IPS-15b (cell line): ENCODE measurements at regions not wholly inside any gene's neighbourhood (a gene's known extent, or its start where the extent isn't known, plus 50 kb on each side); places are given as distances from the start of the nearest gene placed in this dataset.

Experiments
- H3K27me3 ChIP-seq: one replicate; pipeline ENCODE4 v1.6.1; 2013; ENCODE audit warnings: low read length; ENCODE audit not compliant: control insufficient read depth, insufficient read depth
- H3K36me3 ChIP-seq: one replicate; pipeline ENCODE4 v1.6.1; 2013; ENCODE audit warnings: low read length; ENCODE audit not compliant: control insufficient read depth, insufficient read depth
- H3K4me1 ChIP-seq: one replicate; pipeline ENCODE4 v1.6.1; 2013; ENCODE audit warnings: mild to moderate bottlenecking, low read length; ENCODE audit not compliant: control insufficient read depth, insufficient read depth
- H3K4me3 ChIP-seq: one replicate; pipeline ENCODE4 v1.5.1; 2013; ENCODE audit warnings: low read depth, low read length
- H3K9ac ChIP-seq: one replicate; pipeline ENCODE4 v1.6.1; 2013; ENCODE audit warnings: low read depth, mild to moderate bottlenecking, low read length
- H3K9me3 ChIP-seq: one replicate; pipeline ENCODE4 v1.6.1; 2013; ENCODE audit warnings: mild to moderate bottlenecking, low read length; ENCODE audit not compliant: control insufficient read depth, insufficient read depth

DNA sequence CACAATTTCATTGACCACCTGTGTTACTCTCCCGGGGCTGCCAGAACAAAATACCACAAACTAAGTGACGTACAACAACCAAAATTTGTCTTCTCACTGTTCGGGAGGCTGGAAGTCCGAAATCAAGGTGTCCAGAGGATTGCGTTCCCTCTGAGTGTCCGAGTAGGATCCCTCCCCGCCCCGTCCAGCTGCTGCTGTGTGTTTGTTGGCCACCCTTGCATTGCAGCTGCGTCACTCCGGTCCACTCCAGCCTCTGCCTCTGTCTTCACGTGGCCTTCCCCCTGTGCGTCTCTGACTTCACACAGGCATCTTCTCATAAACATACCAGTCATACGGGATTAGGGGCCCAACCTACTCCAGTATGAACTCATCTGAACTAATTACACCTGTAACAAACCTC lies 251.8 kb upstream of the SMIM21 start:
- peaks cover 2% of the 10 kb centered on the region for H3K27me3 ChIP-seq
- H3K4me1 ChIP-seq: no peaks in the 10 kb centered on the region
- no peaks in the 10 kb centered on the region for H3K36me3 ChIP-seq
- H3K4me3 ChIP-seq: no peak overlapping the region
- no peaks in the 10 kb centered on the region for H3K9me3 ChIP-seq
- H3K9ac ChIP-seq: no peak overlapping the region

DNA sequence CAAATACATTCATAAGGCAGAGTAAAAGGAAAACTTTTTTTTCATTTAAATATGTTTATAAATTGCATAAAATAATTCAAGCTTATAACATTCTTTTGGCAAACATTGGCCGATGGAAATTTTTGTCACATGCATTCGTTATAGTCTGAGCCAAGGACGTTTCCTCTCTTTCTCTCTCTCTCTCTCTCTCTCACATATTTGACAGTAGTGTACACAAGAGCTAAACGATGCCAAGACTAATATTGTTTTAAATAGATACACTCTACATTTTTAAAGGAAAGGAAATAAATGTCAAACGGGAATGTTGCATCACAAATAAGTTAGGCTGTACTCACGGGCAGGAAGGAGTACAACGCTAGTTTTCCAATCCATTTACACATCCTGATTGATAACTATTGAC lies 251.1 kb upstream of the SMIM21 start:
- Histone ChIP-seq H3K4me3 (no peak overlapping the region), H3K9ac (no peak overlapping the region), H3K27me3 (peaks cover 2% of the 10 kb centered on the region), H3K36me3 (no peaks in the 10 kb centered on the region), H3K4me1 (no peaks in the 10 kb centered on the region), H3K9me3 (no peaks in the 10 kb centered on the region)

DNA sequence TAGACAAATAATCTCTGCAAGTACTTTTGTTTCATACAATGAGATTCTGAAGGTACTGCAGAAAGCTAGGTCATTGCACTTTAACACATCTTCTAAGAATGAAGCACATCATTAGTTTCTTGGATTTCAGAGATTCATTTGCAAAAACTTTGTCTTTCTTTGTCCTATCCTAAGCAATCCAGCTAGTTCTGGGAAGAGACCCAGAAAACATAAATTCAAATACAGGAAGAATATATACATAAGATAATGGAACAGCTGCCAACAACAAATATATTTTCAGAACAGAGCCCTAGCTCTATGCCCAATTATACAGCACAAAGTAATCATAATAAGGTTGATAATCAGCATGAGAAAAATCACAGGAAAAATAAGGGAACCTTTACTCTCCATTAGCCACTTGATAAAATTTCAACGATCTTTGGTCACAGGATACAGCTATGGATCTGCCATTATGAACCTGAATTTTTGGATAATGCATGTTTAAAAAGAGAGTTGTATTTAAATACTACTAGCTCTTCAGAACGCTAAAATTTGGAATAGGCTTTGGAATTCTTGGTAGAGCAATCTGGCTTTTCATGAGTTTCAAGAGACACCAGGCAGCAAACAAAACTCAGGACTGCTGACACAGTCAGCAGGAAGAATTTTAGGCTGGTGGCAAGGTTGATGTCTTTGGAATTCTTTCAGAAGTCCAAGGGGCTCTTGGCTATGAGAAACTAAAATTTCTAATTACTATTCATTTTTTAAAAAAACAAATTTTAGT lies 250.4 kb upstream of the SMIM21 start:
- Histone ChIP-seq H3K9ac (no peak overlapping the region), H3K4me3 (no peak overlapping the region), H3K36me3 (no peaks in the 10 kb centered on the region), H3K9me3 (no peaks in the 10 kb centered on the region), H3K4me1 (no peaks in the 10 kb centered on the region), H3K27me3 (peaks cover 2% of the 10 kb centered on the region)

- peaks cover 7% of the 10 kb centered on the region for H3K4me1 ChIP-seq
- no peaks in the 10 kb centered on the region for H3K9me3 ChIP-seq
- no peak overlapping the region for H3K4me3 ChIP-seq
- no peaks in the 10 kb centered on the region for H3K27me3 ChIP-seq
- no peaks in the 10 kb centered on the region for H3K36me3 ChIP-seq
- H3K9ac ChIP-seq: no peak overlapping the region
These were observed 233.4 kb upstream of the SMIM21 start for GRCh38 chr18:75660932-75661331.

DNA sequence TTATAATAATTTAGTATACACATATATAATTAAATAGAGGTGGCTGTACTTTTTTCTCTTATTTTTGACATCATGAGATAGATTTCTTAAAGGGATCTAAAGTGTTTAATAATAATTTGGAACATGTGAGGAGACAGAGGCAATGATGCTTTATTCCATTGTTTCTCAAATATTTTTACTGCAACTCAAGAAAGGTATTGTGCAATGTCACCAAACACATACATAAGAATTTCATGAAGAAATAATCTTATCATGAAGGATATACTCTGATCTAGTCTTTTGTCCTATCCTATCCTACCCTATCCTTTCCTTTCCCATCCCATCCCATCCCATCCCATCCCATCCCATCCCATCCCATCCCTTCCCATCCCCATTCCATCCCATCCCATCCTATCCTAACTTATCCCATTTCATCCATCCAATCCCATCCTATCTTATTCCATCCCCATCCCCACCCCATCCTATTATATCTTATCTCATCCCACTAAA lies 232.1 kb upstream of the SMIM21 start:
- Histone ChIP-seq H3K36me3 (no peaks in the 10 kb centered on the region), H3K4me1 (peaks cover 19% of the 10 kb centered on the region), H3K9me3 (no peaks in the 10 kb centered on the region), H3K9ac (no peak overlapping the region), H3K4me3 (no peak overlapping the region), H3K27me3 (no peaks in the 10 kb centered on the region)

DNA sequence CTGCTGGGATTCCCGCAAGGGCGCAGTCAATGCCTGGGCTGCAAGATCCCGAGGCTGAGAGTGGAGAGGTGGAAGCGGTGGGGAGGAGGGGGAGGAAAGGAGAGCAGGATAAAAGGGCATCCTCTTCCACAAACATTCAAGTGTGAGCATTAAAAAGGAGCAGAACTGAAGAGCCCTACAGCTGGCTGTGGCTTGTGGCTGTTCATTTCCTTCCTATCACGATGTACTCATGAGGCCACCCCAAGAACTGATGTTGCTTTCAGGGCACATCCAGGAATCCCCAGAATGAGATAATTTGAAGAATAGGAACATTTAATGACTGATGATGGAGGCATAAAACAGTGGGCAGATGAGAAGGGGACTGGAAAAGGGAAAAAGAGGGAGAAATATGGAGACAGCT lies 230.8 kb upstream of the SMIM21 start:
- no peaks in the 10 kb centered on the region for H3K27me3 ChIP-seq
- no peaks in the 10 kb centered on the region for H3K36me3 ChIP-seq
- no peak overlapping the region for H3K4me3 ChIP-seq
- H3K9me3 ChIP-seq: no peaks in the 10 kb centered on the region
- peaks cover 23% of the 10 kb centered on the region for H3K4me1 ChIP-seq
- H3K9ac ChIP-seq: no peak overlapping the region

- Histone ChIP-seq H3K27me3 (no peaks in the 10 kb centered on the region), H3K36me3 (no peaks in the 10 kb centered on the region), H3K9ac (no peak overlapping the region), H3K4me1 (peaks cover 23% of the 10 kb centered on the region), H3K9me3 (no peaks in the 10 kb centered on the region), H3K4me3 (no peak overlapping the region)
These were observed 229.2 kb upstream of the SMIM21 start for GRCh38 chr18:75656563-75657247.

DNA sequence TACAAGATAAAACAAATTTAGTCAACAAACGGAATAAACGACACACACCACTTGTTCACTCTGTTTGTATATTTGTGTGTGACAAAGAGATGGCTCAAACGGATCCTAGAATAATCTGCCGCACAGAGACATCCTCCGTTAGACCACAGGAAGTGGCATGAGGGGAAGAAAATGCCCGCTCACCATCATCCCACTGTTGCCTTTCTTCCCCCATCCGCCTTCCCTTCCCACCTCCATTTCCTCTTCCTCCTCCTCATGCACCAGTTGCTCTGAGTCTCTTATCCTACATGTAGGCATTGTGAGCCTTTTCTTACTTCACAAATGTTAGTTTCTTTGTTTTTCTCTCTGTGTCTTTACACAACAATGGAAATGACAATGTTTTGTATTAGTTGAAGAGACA lies 228.5 kb upstream of the SMIM21 start:
- no peaks in the 10 kb centered on the region for H3K27me3 ChIP-seq
- no peaks in the 10 kb centered on the region for H3K9me3 ChIP-seq
- H3K4me1 ChIP-seq: peaks cover 23% of the 10 kb centered on the region
- no peak overlapping the region for H3K9ac ChIP-seq
- H3K4me3 ChIP-seq: no peak overlapping the region
- H3K36me3 ChIP-seq: no peaks in the 10 kb centered on the region

DNA sequence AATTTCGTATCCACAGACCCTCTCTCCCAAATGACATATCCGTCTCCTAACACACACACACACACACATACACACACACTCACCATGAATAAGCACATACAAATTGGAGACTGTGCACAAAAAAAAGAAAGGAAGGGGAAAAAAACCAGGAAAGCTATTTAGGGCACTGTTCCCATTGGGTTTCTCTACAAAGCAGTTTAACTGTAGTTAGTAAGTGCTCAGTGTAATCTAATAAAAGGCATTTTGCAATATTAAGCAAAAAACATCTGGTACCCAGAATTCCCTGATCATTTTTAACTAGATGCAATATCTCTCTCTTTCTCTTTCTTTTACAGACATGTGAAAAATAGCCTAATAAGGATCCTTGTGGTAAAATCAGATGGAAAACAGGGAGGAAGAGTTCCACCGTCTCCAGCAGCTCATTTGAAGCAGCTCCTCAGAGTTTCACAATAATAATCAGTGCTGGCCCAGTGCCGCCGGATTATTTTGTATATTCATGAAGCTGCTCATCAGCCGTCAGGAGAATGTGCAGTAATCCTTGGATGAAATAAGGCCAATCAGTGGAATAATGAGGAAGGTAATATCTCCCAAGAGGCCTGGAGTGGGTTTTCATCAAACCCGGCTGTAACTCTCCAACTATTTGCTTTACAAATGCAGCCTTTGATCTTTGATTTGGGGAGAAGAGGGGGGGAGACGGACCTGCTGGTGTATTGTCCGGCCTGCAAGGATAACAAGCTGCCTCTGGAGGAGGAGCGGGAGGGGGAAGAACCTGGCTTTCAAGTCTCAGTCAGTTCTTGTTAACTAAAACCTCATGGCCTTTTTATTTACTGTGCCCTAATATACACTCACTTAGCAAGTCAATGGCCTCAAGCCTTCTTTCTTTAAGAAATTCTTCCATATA lies 227.6 kb upstream of the SMIM21 start:
- Histone ChIP-seq H3K27me3 (no peaks in the 10 kb centered on the region), H3K4me1 (peaks cover 23% of the 10 kb centered on the region), H3K9me3 (no peaks in the 10 kb centered on the region), H3K36me3 (no peaks in the 10 kb centered on the region), H3K9ac (no peak overlapping the region), H3K4me3 (no peak overlapping the region)

GRCh38 chr18:75654386-75654785 lies 226.9 kb upstream of the SMIM21 start:
- Histone ChIP-seq H3K27me3 (no peaks in the 10 kb centered on the region), H3K36me3 (no peaks in the 10 kb centered on the region), H3K4me1 (peaks cover 23% of the 10 kb centered on the region), H3K9ac (no peak overlapping the region), H3K4me3 (no peak overlapping the region), H3K9me3 (no peaks in the 10 kb centered on the region)

DNA sequence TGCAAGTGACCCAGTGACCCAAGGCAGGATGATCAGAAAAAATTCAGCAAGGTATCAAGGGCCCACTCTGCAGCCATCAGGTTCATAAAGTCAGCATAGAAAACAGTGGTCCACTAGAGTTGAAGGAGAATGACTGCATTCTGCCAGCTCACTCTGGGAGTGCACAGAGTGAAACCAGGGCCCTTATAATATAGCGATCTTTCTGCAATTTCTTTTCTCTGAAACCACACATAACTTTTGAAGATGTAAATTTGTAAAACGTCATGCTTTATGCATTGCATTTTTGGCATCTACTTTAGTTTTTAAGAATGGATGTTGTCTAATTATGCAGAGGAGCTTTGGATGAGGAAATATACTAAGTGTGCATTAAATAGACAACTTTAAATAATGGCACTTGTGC lies 225.0 kb upstream of the SMIM21 start:
- H3K4me3 ChIP-seq: no peak overlapping the region
- H3K9me3 ChIP-seq: no peaks in the 10 kb centered on the region
- H3K4me1 ChIP-seq: peaks cover 23% of the 10 kb centered on the region
- no peaks in the 10 kb centered on the region for H3K27me3 ChIP-seq
- no peaks in the 10 kb centered on the region for H3K36me3 ChIP-seq
- H3K9ac ChIP-seq: no peak overlapping the region
